Kidney tubule cell (primary cell): ENCODE measurements at regions not wholly inside any gene's neighbourhood (a gene's known extent, or its start where the extent isn't known, plus 50 kb on each side); places are given as distances from the start of the nearest gene placed in this dataset.
"Not testable (repeated sequence)": the region's sequence is repeated elsewhere in the genome, so short reads cannot be mapped to it uniquely, and the experiment has no call there.

Experiments
- DNase-seq: peaks from one replicate; pipeline ENCODE4 v3.0.0-alpha.2; 2018; ENCODE audit warnings: low spot score

GRCh38 chr10:35933491-35933890 is 291.4 kb upstream of the FZD8 start:
- DNase-seq = no peak

DNA sequence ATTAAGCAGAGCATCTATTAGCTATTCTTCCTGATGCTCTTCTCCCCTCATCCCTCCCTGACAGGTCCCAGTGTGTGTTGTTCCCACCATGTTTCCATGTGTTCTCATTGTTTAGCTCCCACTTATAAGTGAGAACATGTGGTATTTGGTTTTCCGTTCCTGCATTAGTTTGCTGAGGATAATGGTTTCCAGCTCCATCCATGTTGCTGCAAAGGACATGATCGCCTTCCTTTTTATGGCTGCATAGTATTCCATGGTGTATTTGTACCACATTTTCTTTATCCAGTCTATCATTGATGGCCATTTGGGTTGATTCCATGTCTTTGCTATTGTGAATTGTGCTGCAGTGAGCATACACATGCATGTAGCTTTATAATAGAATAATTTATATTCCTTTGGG is 287.9 kb upstream of the FZD8 start:
- DNase-seq = not testable (repeated sequence)

GRCh38 chr10:35928748-35929147 is 286.7 kb upstream of the FZD8 start:
- DNase-seq = no peak

GRCh38 chr10:35927990-35928488 is 285.9 kb upstream of the FZD8 start:
- peak; percentile 18 for DNase-seq

DNA sequence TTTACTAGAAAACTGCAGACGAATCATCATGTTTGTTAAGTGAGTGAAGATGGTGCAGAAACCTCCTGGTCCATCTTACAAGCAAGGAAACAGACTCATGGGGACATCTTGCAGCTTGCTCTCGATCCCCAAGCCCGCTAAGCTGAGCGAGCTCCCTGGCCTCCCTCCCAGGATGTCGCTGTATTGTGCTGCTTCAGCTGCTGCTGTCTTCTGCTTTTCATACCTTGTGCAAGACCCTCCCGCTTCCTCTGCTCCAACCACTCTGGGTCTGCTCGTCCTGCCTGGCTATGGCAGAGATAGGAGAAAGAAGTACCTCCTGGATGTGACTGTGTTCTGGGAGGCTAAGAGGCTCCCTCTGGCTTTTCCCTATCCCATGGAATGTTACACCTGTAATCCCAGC is 285.2 kb upstream of the FZD8 start:
- no peak for DNase-seq

DNA sequence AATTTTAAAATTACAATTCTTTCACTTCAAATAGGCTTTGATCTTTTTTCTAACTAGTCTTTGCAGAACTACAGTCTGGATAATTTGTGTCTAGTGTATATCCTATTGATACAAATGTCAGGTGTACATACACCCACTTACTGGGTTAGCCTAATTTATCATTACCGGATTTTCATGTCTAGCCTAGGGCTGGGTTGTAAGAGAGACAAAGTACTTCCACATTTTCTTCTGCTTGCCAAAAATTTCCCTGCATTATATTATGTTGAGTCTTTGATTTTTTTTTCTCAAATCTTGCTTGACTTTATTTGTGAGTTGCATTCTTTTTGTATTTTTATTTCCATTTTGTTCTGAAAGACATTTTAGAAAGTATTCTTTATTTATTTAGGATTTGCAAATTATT is 284.8 kb upstream of the FZD8 start:
- DNase-seq = no peak

GRCh38 chr10:35925493-35925892 is 283.4 kb upstream of the FZD8 start:
- peak; percentile 83 for DNase-seq

DNA sequence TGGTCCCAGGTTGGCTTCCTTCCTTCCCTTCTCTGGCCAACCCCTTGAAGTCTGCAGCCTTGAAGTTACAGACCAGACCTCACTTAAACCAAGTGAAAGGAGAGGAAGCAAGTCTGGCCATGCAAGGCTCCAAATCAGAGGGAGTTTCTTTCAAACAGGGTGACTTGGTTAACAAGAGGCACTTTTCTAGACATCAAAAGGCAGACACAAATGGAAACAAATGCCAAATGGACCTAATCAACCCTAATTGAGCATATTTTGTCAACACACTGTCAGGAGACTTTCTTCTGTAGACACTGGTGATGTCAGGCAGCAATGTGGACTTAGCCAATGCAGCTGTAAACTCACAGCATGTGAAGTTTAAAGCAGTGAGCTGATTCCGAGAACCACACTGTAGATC is 282.7 kb upstream of the FZD8 start:
- no peak for DNase-seq

- DNase-seq = no peak
These were observed 280.9 kb upstream of the FZD8 start for GRCh38 chr10:35922876-35923600.

- DNase-seq = no peak
These were observed 279.8 kb upstream of the FZD8 start for GRCh38 chr10:35921866-35922350.

- no peak for DNase-seq
These were observed 274.7 kb upstream of the FZD8 start for GRCh38 chr10:35916791-35917190.

DNA sequence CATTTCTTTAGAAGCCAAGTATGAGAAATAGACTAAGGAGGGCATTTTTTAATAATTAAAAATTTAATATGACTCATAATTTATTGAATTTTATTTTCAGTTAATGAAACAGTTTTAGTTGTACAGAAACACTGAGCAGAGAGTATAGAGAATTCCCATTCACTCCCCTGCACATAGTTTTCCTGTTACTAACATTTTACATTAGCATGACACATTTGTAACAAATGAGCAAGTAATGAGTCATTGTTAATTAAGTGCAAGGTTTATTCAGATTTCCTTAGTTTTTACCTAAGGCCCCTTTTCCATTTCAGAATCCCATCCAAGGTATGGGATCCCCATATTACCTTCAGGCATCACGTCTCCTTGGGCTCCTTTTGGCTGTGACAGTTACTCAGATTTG is 271.5 kb upstream of the FZD8 start:
- DNase-seq = peak; percentile 80

DNA sequence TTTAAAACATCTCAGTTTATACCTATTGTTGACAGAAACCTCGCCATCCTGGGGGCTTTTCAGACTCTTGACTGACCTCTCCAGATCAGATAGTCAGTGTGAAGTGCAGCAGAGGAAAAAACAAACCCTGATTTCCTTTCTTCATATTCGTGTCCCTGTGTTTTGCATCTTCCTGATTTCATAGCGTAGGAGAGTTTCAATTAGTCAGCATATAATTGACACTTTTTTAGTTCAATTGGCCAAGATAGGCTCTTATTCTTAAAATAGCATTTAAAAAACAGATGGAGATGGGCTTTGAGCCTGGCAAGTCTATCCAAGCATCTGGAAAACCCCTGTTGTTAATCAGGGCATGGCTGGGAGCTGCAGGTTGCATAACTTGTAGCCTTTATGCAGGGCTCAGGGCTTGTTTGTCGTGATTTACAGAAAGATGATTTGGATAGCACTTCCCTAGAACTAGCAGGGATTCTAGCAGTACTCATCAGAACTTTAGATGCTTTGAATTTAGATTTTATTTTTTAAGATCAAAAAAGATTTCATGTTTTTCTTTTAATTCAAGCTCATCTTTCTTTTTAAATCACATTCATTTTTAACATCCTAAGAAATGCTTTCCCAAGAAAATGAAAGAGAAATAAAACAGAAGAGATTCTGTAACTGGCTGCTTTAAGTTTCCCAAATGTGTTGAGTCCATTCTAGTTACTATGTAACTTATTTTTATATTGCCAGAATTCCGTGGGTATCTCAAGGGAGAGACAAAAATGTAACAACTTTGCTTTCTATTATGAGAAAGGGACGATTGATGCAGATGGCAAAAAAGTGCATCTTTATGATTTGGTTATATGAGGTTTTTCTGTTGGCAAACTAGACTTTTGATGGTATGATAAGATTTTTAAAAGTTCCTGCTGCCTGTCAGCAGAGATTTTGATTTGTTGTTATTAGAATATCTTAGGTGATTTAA is 270.8 kb upstream of the FZD8 start:
- peak; percentile 46 for DNase-seq

GRCh38 chr10:35911954-35912353 is 269.9 kb upstream of the FZD8 start:
- DNase-seq = no peak

- no peak for DNase-seq
These were observed 269.1 kb upstream of the FZD8 start for GRCh38 chr10:35911233-35911632.

DNA sequence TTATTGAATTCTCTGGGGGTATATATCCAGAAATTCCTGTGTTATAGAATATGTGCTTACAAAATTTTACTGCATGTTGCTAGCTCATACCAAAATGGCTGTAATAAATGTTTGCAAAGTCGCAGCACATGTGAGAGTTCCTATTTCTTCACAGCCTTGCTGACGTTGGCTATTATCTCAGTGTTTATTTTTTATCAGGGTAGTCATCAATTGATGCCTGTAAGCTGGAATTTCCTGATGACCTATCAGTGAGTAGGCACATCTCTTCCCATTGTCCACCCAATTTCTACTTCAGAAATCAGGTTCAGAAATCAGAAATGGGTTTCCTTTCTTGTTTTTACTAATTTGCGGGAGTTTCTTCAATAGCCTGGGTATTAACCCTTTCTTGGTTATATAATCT is 268.1 kb upstream of the FZD8 start:
- DNase-seq = peak; percentile 75

GRCh38 chr10:35909121-35909720 is 267.1 kb upstream of the FZD8 start:
- DNase-seq = peak; percentile 37

DNA sequence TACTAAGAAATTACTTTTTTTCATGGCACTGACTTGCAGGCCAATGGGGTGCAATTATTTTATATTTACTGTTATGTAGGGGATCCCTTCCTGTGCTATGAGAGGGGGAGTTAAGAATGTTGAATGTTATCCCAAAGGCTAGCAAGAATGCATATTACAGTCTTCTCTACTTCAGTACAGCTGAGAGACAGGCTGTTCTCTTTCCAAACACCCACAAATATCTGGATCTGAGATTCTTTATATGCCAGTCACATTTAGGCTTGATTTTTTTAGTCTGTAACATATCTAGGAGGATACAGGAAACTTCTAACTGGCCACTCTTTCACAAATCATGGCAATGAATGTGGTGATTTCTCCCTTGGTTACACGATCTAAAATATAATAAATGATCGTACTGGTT is 266.4 kb upstream of the FZD8 start:
- no peak for DNase-seq

DNA sequence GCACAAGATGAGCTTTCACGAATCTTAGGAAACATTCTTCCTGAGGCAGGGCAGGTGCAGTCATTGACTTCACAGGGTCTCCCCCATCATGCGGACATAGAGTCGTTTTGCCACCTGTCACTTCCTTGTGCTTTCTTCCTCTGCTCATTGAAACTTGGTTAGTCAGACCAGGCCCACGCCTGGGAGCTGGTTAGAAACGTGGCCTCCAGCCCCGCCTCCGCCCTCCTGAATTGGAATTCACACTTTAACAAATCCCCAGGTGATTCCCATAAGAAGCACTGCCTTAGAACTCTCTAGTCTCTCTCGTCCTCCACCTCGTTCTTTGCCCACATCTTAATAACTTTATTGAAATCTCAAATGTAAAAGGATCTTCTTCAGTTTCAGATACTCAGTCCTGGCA is 265.5 kb upstream of the FZD8 start:
- peak; percentile 47 for DNase-seq

DNA sequence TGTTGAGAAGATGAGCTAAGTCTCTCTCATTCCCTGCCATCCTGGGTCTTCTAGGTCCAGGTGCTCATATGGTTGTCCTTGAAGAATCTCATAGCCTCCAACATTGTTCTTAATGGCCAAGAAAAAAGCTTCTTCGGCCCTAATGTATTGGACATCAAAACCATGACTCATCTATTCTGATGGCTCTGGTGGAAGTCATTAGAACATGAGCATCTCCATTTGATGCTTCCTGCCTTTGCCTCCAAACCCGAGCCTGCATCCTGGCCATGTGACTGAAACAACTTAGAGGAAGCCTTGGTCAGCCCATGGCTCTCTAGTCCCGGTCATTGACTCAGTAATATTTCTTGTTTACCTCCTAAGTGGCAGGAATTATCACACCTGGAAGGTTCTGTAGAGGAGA is 264.1 kb upstream of the FZD8 start:
- DNase-seq = no peak

DNA sequence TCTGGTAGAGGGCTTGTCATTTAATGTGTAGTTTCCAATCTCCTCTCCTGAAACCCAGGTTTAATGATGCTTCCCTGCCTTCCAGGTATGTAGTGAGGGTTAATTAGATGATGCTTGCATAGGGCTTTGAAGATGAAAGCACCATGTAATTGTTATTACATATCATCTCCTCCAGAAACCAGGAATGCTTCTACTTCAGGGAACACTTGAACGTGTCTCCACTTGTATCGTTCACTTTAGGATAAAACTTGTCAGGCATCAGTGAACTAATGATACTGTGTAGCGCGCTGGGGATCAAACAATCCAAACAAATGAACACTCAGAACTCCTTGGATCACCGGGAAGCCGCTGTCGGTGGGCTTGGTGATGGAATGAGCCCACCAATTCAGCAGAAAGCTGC is 260.9 kb upstream of the FZD8 start:
- no peak for DNase-seq

DNA sequence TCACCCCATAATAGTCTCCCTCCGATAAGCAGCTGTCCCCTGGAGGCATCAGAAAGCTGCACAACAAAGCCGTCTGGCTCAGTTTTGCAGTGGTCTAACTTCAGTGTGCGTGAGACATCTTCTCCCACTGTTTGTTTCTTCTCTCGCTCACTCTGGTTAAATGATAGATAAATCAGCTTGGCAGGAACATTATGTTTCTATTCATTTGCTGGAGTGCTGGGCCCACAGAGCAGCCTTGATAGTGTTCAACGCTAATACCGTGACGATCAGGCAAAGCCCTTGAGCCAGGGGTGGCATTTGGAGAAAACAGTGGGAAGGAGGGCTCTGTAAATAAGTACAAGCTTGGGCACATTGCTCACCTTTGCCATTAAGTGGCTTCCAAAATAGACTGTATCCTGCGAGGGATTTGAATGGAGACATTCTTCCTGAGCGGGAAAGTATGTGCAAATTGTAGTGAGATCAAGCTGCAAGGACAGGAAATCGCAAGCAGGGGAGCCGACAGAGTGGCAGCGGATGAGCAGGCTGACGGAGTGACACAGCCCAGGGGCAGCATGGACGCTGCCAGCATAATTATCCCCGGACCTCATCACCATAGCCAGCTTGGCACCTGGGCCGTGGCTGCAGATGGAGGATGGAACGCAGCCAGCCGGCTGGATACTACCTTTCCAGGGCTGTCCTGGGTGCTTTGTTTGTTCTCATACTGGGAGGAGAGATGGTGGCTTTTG is 256.8 kb upstream of the FZD8 start:
- no peak for DNase-seq
